ENCODE measurements at regions not wholly inside any gene's neighbourhood (a gene's known extent, or its start where the extent isn't known, plus 50 kb on each side); places are given as distances from the start of the nearest gene placed in this dataset.

- no peaks in the 10 kb centered on the region for H3K4me1 ChIP-seq (ENCODE audit: insufficient read depth, low read length)
- no peaks in the 10 kb centered on the region for H3K36me3 ChIP-seq (ENCODE audit: insufficient read depth, low read length)
- H4K20me1 ChIP-seq (ENCODE audit: insufficient read depth, low read length) = no peaks in the 10 kb centered on the region
- no peaks in the 10 kb centered on the region for H3K9me3 ChIP-seq (ENCODE audit: insufficient read depth, low read length, severe bottlenecking)
- H3K27me3 ChIP-seq (ENCODE audit: insufficient read depth, low read length, poor library complexity) = no peaks in the 10 kb centered on the region
- H3K4me2 ChIP-seq (ENCODE audit: insufficient read depth, low read length) = no peak overlapping the region
- H3K27ac ChIP-seq (ENCODE audit: low read length) = no peak overlapping the region
- no peak for DNase-seq
- no peak overlapping the region for H2AFZ ChIP-seq (ENCODE audit: low read depth, low read length)
- no peak for ATAC-seq (ENCODE audit: insufficient read depth, low read depth)
- H3K9ac ChIP-seq (ENCODE audit: low read depth, low read length) = no peak overlapping the region
- H3K79me2 ChIP-seq (ENCODE audit: insufficient read depth, low read length) = no peaks in the 10 kb centered on the region
- no peak overlapping the region for H3K4me3 ChIP-seq (ENCODE audit: low read depth in 1 of 2, low read length in 2 of 2)
- no peak for TF ChIP-seq CTCF (IDR thresholded peaks at IDR 0.05; ENCODE audit: borderline replicate concordance, extremely low read depth, low read length, poor library complexity, severe bottlenecking)
- TF ChIP-seq EZH2 (IDR thresholded peaks at IDR 0.05; ENCODE audit: borderline replicate concordance, low read depth, low read length, severe bottlenecking) = no peak
Observed at GRCh38 chr20:12219798-12220197, 302.1 kb downstream of the BTBD3 start.

GRCh38 chr20:12223057-12223456 is 305.4 kb downstream of the BTBD3 start:
- H3K79me2 ChIP-seq (ENCODE audit: insufficient read depth, low read length) = no peaks in the 10 kb centered on the region
- no peak overlapping the region for H3K4me3 ChIP-seq (ENCODE audit: low read depth in 1 of 2, low read length in 2 of 2)
- H3K36me3 ChIP-seq (ENCODE audit: insufficient read depth, low read length) = no peaks in the 10 kb centered on the region
- H3K4me1 ChIP-seq (ENCODE audit: insufficient read depth, low read length) = no peaks in the 10 kb centered on the region
- H3K27me3 ChIP-seq (ENCODE audit: insufficient read depth, low read length, poor library complexity) = no peaks in the 10 kb centered on the region
- H2AFZ ChIP-seq (ENCODE audit: low read depth, low read length) = no peak overlapping the region
- H3K4me2 ChIP-seq (ENCODE audit: insufficient read depth, low read length) = no peak overlapping the region
- DNase-seq (no peak), ATAC-seq (ENCODE audit: insufficient read depth, low read depth) (no peak)
- H3K9ac ChIP-seq (ENCODE audit: low read depth, low read length) = no peak overlapping the region
- no peaks in the 10 kb centered on the region for H4K20me1 ChIP-seq (ENCODE audit: insufficient read depth, low read length)
- no peak overlapping the region for H3K27ac ChIP-seq (ENCODE audit: low read length)
- TF ChIP-seq EZH2 (IDR thresholded peaks at IDR 0.05; ENCODE audit: borderline replicate concordance, low read depth, low read length, severe bottlenecking) = no peak
- no peak for TF ChIP-seq CTCF (IDR thresholded peaks at IDR 0.05; ENCODE audit: borderline replicate concordance, extremely low read depth, low read length, poor library complexity, severe bottlenecking)
- H3K9me3 ChIP-seq (ENCODE audit: insufficient read depth, low read length, severe bottlenecking) = no peaks in the 10 kb centered on the region

- no peaks in the 10 kb centered on the region for H3K4me1 ChIP-seq (ENCODE audit: insufficient read depth, low read length)
- no peak overlapping the region for H3K4me2 ChIP-seq (ENCODE audit: insufficient read depth, low read length)
- H2AFZ ChIP-seq (ENCODE audit: low read depth, low read length) = no peak overlapping the region
- H4K20me1 ChIP-seq (ENCODE audit: insufficient read depth, low read length) = no peaks in the 10 kb centered on the region
- H3K36me3 ChIP-seq (ENCODE audit: insufficient read depth, low read length) = no peaks in the 10 kb centered on the region
- ATAC-seq (ENCODE audit: insufficient read depth, low read depth) (no peak), DNase-seq (no peak)
- no peaks in the 10 kb centered on the region for H3K79me2 ChIP-seq (ENCODE audit: insufficient read depth, low read length)
- no peak overlapping the region for H3K27ac ChIP-seq (ENCODE audit: low read length)
- no peak overlapping the region for H3K4me3 ChIP-seq (ENCODE audit: low read depth in 1 of 2, low read length in 2 of 2)
- TF ChIP-seq EZH2 (IDR thresholded peaks at IDR 0.05; ENCODE audit: borderline replicate concordance, low read depth, low read length, severe bottlenecking) (no peak), CTCF (IDR thresholded peaks at IDR 0.05; ENCODE audit: borderline replicate concordance, extremely low read depth, low read length, poor library complexity, severe bottlenecking) (no peak)
- no peaks in the 10 kb centered on the region for H3K9me3 ChIP-seq (ENCODE audit: insufficient read depth, low read length, severe bottlenecking)
- H3K27me3 ChIP-seq (ENCODE audit: insufficient read depth, low read length, poor library complexity) = no peaks in the 10 kb centered on the region
- no peak overlapping the region for H3K9ac ChIP-seq (ENCODE audit: low read depth, low read length)
Observed at GRCh38 chr20:12225898-12226297, 308.2 kb downstream of the BTBD3 start.

- ATAC-seq (ENCODE audit: insufficient read depth, low read depth) (no peak), DNase-seq (no peak)
- Histone ChIP-seq H3K9ac (ENCODE audit: low read depth, low read length) (no peak overlapping the region), H3K4me3 (ENCODE audit: low read depth in 1 of 2, low read length in 2 of 2) (no peak overlapping the region), H3K36me3 (ENCODE audit: insufficient read depth, low read length) (no peaks in the 10 kb centered on the region), H3K4me1 (ENCODE audit: insufficient read depth, low read length) (no peaks in the 10 kb centered on the region), H2AFZ (ENCODE audit: low read depth, low read length) (no peak overlapping the region), H3K27me3 (ENCODE audit: insufficient read depth, low read length, poor library complexity) (no peaks in the 10 kb centered on the region), H3K4me2 (ENCODE audit: insufficient read depth, low read length) (no peak overlapping the region), H3K9me3 (ENCODE audit: insufficient read depth, low read length, severe bottlenecking) (no peaks in the 10 kb centered on the region), H3K79me2 (ENCODE audit: insufficient read depth, low read length) (no peaks in the 10 kb centered on the region), H3K27ac (ENCODE audit: low read length) (no peak overlapping the region), H4K20me1 (ENCODE audit: insufficient read depth, low read length) (no peaks in the 10 kb centered on the region)
- no peak for TF ChIP-seq EZH2 (IDR thresholded peaks at IDR 0.05; ENCODE audit: borderline replicate concordance, low read depth, low read length, severe bottlenecking)
- no peak for TF ChIP-seq CTCF (IDR thresholded peaks at IDR 0.05; ENCODE audit: borderline replicate concordance, extremely low read depth, low read length, poor library complexity, severe bottlenecking)
Observed at GRCh38 chr20:12229891-12230290, 312.2 kb downstream of the BTBD3 start.
